ENCODE measurements at regions not wholly inside any gene's neighbourhood (a gene's known extent, or its start where the extent isn't known, plus 50 kb on each side); places are given as distances from the start of the nearest gene placed in this dataset.
A peak's percentile ranks its signal among the peaks of the same experiment; 100 is the strongest.
"Not testable (repeated sequence)": the region's sequence is repeated elsewhere in the genome, so short reads cannot be mapped to it uniquely, and the experiment has no call there.

GRCh38 chr14:49965068-49965651 is 72.3 kb downstream of the ARF6 start:
- not testable (repeated sequence) for H3K27ac ChIP-seq; H3K9me3 ChIP-seq (replicated peaks); H3K4me3 ChIP-seq; H3K4me1 ChIP-seq; H3K36me3 ChIP-seq; H3K27me3 ChIP-seq; DNase-seq

GRCh38 chr14:49966304-49966809 is 73.5 kb downstream of the ARF6 start:
- Histone ChIP-seq H3K36me3 (no peaks in the 10 kb centered on the region), H3K9me3 (replicated peaks) (no peaks in the 10 kb centered on the region), H3K4me3 (no peak overlapping the region), H3K27ac (no peak overlapping the region), H3K27me3 (no peaks in the 10 kb centered on the region), H3K4me1 (no peaks in the 10 kb centered on the region)
- peak in 1 of 2 experiments; percentile 10 for DNase-seq

GRCh38 chr14:49966971-49967630 is 74.2 kb downstream of the ARF6 start:
- Histone ChIP-seq H3K4me3 (no peak overlapping the region), H3K4me1 (no peaks in the 10 kb centered on the region; the same call in 1 of the 2 replicates), H3K27ac (no peak overlapping the region), H3K9me3 (replicated peaks) (no peaks in the 10 kb centered on the region), H3K36me3 (no peaks in the 10 kb centered on the region), H3K27me3 (no peaks in the 10 kb centered on the region)
- no peak for DNase-seq

DNA sequence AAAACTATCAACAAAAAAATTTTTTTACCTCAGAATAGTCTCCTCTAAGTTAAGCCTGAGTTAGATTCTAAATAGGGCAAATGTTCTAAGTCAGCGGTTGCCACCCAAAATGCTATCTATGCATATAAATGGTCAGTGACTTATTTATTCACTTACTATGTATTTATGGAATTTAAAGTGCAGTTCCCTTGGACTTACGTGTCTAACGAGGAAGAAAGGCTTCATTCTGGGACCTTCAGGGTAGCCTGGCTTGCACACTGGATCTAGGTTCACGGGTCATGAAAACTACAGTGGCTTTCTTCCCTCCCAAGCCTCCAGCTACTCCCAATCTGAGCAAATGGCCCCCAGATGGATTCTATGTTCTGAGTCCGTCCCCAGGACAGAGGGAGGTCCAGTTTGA is 77.1 kb downstream of the ARF6 start:
- DNase-seq: no peak
- Histone ChIP-seq H3K4me1 (no peaks in the 10 kb centered on the region; the same call in 1 of the 2 replicates), H3K4me3 (no peak overlapping the region), H3K27ac (no peak overlapping the region), H3K27me3 (no peaks in the 10 kb centered on the region), H3K9me3 (replicated peaks) (no peaks in the 10 kb centered on the region), H3K36me3 (no peaks in the 10 kb centered on the region)

GRCh38 chr14:49970474-49971147 is 77.7 kb downstream of the ARF6 start:
- DNase-seq: no peak
- H3K27me3 ChIP-seq: no peaks in the 10 kb centered on the region
- no peak overlapping the region for H3K27ac ChIP-seq
- H3K4me3 ChIP-seq: no peak overlapping the region
- H3K4me1 ChIP-seq: no peaks in the 10 kb centered on the region; the same call in 1 of the 2 replicates
- H3K36me3 ChIP-seq: no peaks in the 10 kb centered on the region
- no peaks in the 10 kb centered on the region for H3K9me3 ChIP-seq (replicated peaks)

- no peak for DNase-seq
- no peaks in the 10 kb centered on the region for H3K9me3 ChIP-seq (replicated peaks)
- H3K4me3 ChIP-seq: no peak overlapping the region
- H3K4me1 ChIP-seq: no peaks in the 10 kb centered on the region; the same call in 1 of the 2 replicates
- H3K36me3 ChIP-seq: no peaks in the 10 kb centered on the region
- no peaks in the 10 kb centered on the region for H3K27me3 ChIP-seq
- H3K27ac ChIP-seq: no peak overlapping the region
These were observed 78.6 kb downstream of the ARF6 start for GRCh38 chr14:49971156-49972130.

- Histone ChIP-seq H3K4me1 (no peaks in the 10 kb centered on the region; the same call in 1 of the 2 replicates), H3K36me3 (no peaks in the 10 kb centered on the region), H3K9me3 (replicated peaks) (no peaks in the 10 kb centered on the region), H3K27me3 (no peaks in the 10 kb centered on the region), H3K4me3 (no peak overlapping the region), H3K27ac (no peak overlapping the region)
- no peak for DNase-seq
These were observed 79.3 kb downstream of the ARF6 start for GRCh38 chr14:49972131-49972671.

DNA sequence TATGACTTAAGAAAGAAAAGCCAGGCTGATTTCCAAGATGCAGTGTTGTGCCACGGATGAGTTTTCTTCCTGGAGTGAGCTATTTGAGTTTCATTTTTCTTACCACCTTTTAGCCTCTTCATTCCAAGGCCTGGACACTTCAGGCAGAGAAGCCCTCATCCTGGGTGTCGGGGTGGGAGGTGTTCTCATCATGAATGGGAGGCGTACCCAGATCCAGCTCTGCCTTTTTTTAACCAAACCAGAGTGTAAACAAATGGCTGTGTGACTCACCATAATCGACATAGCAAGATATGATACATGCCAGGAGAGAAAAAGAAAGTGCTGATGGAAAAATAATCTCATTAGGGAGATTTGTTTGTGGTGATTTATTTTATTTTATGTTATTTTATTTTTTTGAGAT is 79.9 kb downstream of the ARF6 start:
- Histone ChIP-seq H3K9me3 (replicated peaks) (no peaks in the 10 kb centered on the region), H3K4me3 (no peak overlapping the region), H3K27ac (no peak overlapping the region), H3K4me1 (no peaks in the 10 kb centered on the region; the same call in 1 of the 2 replicates), H3K36me3 (no peaks in the 10 kb centered on the region), H3K27me3 (no peaks in the 10 kb centered on the region)
- DNase-seq: peak in 1 of 2 experiments; percentile 17

- H3K27ac ChIP-seq: no peak overlapping the region
- no peaks in the 10 kb centered on the region; the same call in 1 of the 2 replicates for H3K4me1 ChIP-seq
- no peak for DNase-seq
These were observed 82.4 kb downstream of the ARF6 start for GRCh38 chr14:49975276-49975675.

DNA sequence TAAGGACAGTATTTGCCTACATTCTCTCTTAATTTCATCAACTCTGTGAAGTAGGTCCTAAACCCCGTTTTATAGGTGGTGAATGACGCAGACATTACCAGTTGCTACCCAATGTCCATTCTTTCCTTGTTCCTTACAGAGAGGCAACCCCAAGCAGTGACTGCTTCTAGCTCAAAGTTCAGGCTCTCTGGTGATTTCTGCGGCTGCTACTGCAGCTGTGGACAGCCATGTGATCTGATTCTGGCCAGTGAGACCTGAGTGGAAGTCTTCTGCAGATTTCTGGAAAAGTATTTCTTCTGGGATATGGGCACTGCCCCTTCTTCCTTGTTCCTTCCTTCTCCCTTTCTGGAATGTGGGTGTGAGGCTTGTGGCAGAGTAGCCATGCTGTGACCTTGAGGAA is 82.9 kb downstream of the ARF6 start:
- DNase-seq: no peak
- Histone ChIP-seq H3K27me3 (no peaks in the 10 kb centered on the region), H3K4me1 (no peaks in the 10 kb centered on the region; the same call in 1 of the 2 replicates), H3K4me3 (no peak overlapping the region), H3K27ac (no peak overlapping the region), H3K9me3 (replicated peaks) (no peaks in the 10 kb centered on the region), H3K36me3 (no peaks in the 10 kb centered on the region)

More at GRCh38 chr14:49975276-49975675, 82.4 kb downstream of the ARF6 start:
- no peaks in the 10 kb centered on the region for H3K27me3 ChIP-seq
- H3K36me3 ChIP-seq: no peaks in the 10 kb centered on the region
- H3K9me3 ChIP-seq (replicated peaks): no peaks in the 10 kb centered on the region
- H3K4me3 ChIP-seq: no peak overlapping the region

DNA sequence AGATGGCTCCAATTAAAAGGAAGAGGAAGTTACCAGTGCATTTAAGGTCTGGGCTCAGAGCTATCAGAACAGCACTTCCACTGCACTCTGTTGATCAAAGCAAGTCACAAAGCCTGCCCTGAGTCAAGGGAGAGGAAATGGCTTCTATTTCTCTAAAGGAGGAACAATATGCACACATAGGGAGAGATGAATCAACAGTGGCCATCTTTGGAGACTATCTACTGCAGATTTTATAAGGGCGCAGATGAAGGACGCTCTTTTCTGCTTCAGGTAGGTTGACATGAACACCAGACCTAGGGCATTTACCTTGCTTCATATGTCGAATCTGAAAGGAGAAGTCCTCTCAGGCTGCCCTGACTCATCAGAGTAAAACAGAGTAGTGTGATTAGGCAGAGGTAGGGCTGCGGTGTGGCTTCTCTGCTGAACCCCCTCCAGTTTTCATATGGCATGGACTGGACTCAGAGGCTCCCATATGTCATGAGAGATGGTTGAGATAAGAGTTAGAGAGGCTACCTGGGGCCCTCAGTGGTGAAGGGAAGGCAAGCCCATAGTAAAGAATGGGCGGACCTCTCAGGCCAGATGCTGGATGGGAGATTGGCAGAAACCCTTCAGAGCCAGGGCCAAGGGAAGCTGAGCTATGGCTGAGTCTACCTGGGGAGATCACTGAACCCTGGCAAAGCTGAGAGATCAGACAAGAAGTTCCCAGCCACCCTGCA is 84.4 kb downstream of the ARF6 start:
- Histone ChIP-seq H3K9me3 (replicated peaks) (no peaks in the 10 kb centered on the region), H3K27me3 (no peaks in the 10 kb centered on the region), H3K4me3 (no peak overlapping the region), H3K36me3 (no peaks in the 10 kb centered on the region), H3K27ac (no peak overlapping the region), H3K4me1 (no peaks in the 10 kb centered on the region; the same call in 1 of the 2 replicates)
- DNase-seq: no peak

- DNase-seq: no peak
- H3K4me1 ChIP-seq: no peaks in the 10 kb centered on the region
- no peak overlapping the region for H3K27ac ChIP-seq
- H3K27me3 ChIP-seq: no peaks in the 10 kb centered on the region
- H3K36me3 ChIP-seq: no peaks in the 10 kb centered on the region
- H3K9me3 ChIP-seq (replicated peaks): no peaks in the 10 kb centered on the region
- H3K4me3 ChIP-seq: no peak overlapping the region
These were observed 87.1 kb downstream of the ARF6 start for GRCh38 chr14:49980027-49980426.

DNA sequence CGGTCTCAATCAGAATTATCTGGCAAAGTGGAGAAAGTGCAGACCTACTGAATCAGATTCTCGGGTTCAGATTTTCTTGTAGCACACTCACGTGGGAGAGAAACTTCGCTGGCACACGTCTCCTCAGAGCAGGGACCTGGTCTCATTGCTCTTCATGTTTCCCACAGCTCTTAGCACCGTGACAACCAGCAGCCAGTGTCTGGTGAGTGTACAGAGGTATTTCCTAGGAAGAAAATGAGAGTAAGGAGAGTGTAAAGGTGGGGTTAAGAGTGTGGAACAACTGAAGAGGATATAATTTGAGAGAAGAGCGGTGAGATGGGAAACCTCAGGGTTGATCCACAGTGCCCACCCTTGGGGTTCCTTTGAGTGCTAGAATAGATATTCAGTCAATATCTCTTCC is 89.2 kb downstream of the ARF6 start:
- no peaks in the 10 kb centered on the region for H3K4me1 ChIP-seq
- no peak overlapping the region for H3K27ac ChIP-seq
- no peaks in the 10 kb centered on the region for H3K36me3 ChIP-seq
- DNase-seq: no peak
- no peaks in the 10 kb centered on the region for H3K27me3 ChIP-seq
- H3K9me3 ChIP-seq (replicated peaks): no peaks in the 10 kb centered on the region
- H3K4me3 ChIP-seq: no peak overlapping the region

Measured in SJCRH30 (cell line).